Naive thymus-derived CD4-positive, alpha-beta T cell (primary cell): ENCODE measurements at regions not wholly inside any gene's neighbourhood (a gene's known extent, or its start where the extent isn't known, plus 50 kb on each side); places are given as distances from the start of the nearest gene placed in this dataset.

ENCODE experiments used
- ATAC-seq: fragments of 150-1000 bp; cut with Tn5 transposase; 2 replicates; pipeline ENCODE4 v1.10.0; 2021; ENCODE audit warnings: mild to moderate bottlenecking, moderate library complexity
- CTCF ChIA-PET: fragments of 350-600 bp; sonication (Branson Sonifier 250); formaldehyde crosslinking; loops from one replicate; lab custom pipeline; 2021; ENCODE audit warnings: antibody characterized with exemption; lab: Charles Lee
- POLR2A ChIA-PET: fragments of 350-600 bp; sonication (Branson Sonifier 250); formaldehyde crosslinking; loops from one replicate; lab custom pipeline; 2021; ENCODE audit warnings: antibody characterized with exemption, inconsistent platforms; lab: Charles Lee
- DNase-seq, 9 donors: peaks; one replicate each; pipeline versions ENCODE4 v3.0.0 to v3.0.0-alpha.2; 2020 to 2022; ENCODE audit warnings: mixed read lengths in 1 of 9
- H3K27ac ChIP-seq: one replicate; pipeline ENCODE4 v1.7.0; 2013; ENCODE audit warnings: mild to moderate bottlenecking, low read depth, low read length, moderate library complexity
- H3K27me3 ChIP-seq, 2 donors: one replicate each; pipeline ENCODE4 v1.7.0; 2013; ENCODE audit warnings: low read length in 2 of 2, mild to moderate bottlenecking in 2 of 2, moderate library complexity in 2 of 2; ENCODE audit not compliant: control insufficient read depth in 2 of 2, insufficient read depth in 2 of 2
- H3K36me3 ChIP-seq, 3 experiments: 1 replicate in 2 of 3; 2 replicates in 1 of 3; pipeline ENCODE4 v1.7.0; 2013; ENCODE audit warnings: low read length in 3 of 3, mild to moderate bottlenecking in 3 of 3, moderate library complexity in 1 of 3; ENCODE audit not compliant: insufficient read depth in 3 of 3, control insufficient read depth in 2 of 3
- H3K4me1 ChIP-seq, 2 donors: one replicate each; pipeline ENCODE4 v1.7.0; 2013; ENCODE audit warnings: low read length in 2 of 2, mild to moderate bottlenecking in 2 of 2, moderate library complexity in 1 of 2; ENCODE audit not compliant: control insufficient read depth in 2 of 2, insufficient read depth in 2 of 2
- H3K4me3 ChIP-seq: 2 replicates; pipeline ENCODE4 v1.7.0; 2013; ENCODE audit warnings: mild to moderate bottlenecking, low read length
- H3K9me3 ChIP-seq, 3 experiments: 1 replicate in 2 of 3; 2 replicates in 1 of 3; pipeline ENCODE4 v1.7.0; 2013; ENCODE audit warnings: low read length in 3 of 3; ENCODE audit not compliant: control insufficient read depth in 2 of 3
- H3K27ac Mint-ChIP-seq, 9 donors: one replicate each; pipeline ENCODE4 v1.8.0; 2020 to 2022; ENCODE audit warnings: mixed read lengths in 9 of 9, mild to moderate bottlenecking in 8 of 9, moderate library complexity in 5 of 9, inconsistent platforms in 2 of 9
- H3K27me3 Mint-ChIP-seq, 5 donors: one replicate each; pipeline ENCODE4 v1.8.0; 2021 to 2022; ENCODE audit warnings: mixed read lengths in 5 of 5, mild to moderate bottlenecking in 1 of 5
- H3K36me3 Mint-ChIP-seq, 5 donors: one replicate each; pipeline ENCODE4 v1.8.0; 2020 to 2022; ENCODE audit warnings: mixed read lengths in 5 of 5, mild to moderate bottlenecking in 3 of 5, inconsistent platforms in 1 of 5
- H3K4me1 Mint-ChIP-seq, 7 donors: one replicate each; pipeline ENCODE4 v1.8.0; 2020 to 2022; ENCODE audit warnings: mixed read lengths in 7 of 7, mild to moderate bottlenecking in 3 of 7, inconsistent platforms in 1 of 7
- H3K4me3 Mint-ChIP-seq, 10 donors: one replicate each; pipeline ENCODE4 v1.8.0; 2020 to 2022; ENCODE audit warnings: mild to moderate bottlenecking in 10 of 10, mixed read lengths in 10 of 10, moderate library complexity in 6 of 10, inconsistent platforms in 2 of 10
- H3K9me3 Mint-ChIP-seq, 11 donors: one replicate each; pipeline ENCODE4 v1.8.0; 2020 to 2022; ENCODE audit warnings: mixed read lengths in 11 of 11, mild to moderate bottlenecking in 4 of 11, inconsistent platforms in 1 of 11, moderate library complexity in 1 of 11
- intact Hi-C, 2 donors: fragments of 100-400 bp; cut with micrococcal nuclease; formaldehyde crosslinking; loops; one replicate each; pipeline ENCODE4 v1.15.1; 2023

GRCh38 chr18:59810183-59810582 is 89.6 kb upstream of the PMAIP1 start:
- Histone ChIP-seq H3K4me1 (no peaks in the 10 kb centered on the region), H3K27ac (no peak overlapping the region), H3K9me3 (no peaks in the 10 kb centered on the region), H3K36me3 (no peaks in the 10 kb centered on the region), H3K4me3 (no peak overlapping the region), H3K27me3 (no peaks in the 10 kb centered on the region)
- intact Hi-C loops = no loop called here
- ChIA-PET POLR2A (no interaction called here), CTCF (no interaction called here)
- Mint-ChIP-seq H3K36me3 (no peaks in the 10 kb centered on the region), H3K4me3 (no peak overlapping the region), H3K4me1 (no peaks in the 10 kb centered on the region), H3K27ac (no peak overlapping the region), H3K9me3 (peaks cover 0 to 3% (median 0%) of the 10 kb centered on the region in 11 donors), H3K27me3 (peaks cover 15 to 37% (median 21%) of the 10 kb centered on the region in 5 donors)
- DNase-seq (no peak), ATAC-seq (no peak)

GRCh38 chr18:59802031-59802430 is 97.8 kb upstream of the PMAIP1 start:
- no peaks in the 10 kb centered on the region for H3K4me1 ChIP-seq
- Mint-ChIP-seq H3K4me1 (peaks cover 0 to 6% (median 0%) of the 10 kb centered on the region in 7 donors), H3K4me3 (no peak overlapping the region), H3K27ac (no peak overlapping the region), H3K36me3 (no peaks in the 10 kb centered on the region), H3K27me3 (peaks cover 0 to 10% (median 6%) of the 10 kb centered on the region in 5 donors), H3K9me3 (no peaks in the 10 kb centered on the region)
- DNase-seq (no peak), ATAC-seq (no peak)
- intact Hi-C loops = no loop called here
- H3K27me3 ChIP-seq = no peaks in the 10 kb centered on the region
- no peak overlapping the region for H3K27ac ChIP-seq
- H3K36me3 ChIP-seq = no peaks in the 10 kb centered on the region
- CTCF ChIA-PET = no interaction called here
- POLR2A ChIA-PET = no interaction called here
- H3K9me3 ChIP-seq = no peaks in the 10 kb centered on the region
- H3K4me3 ChIP-seq = no peak overlapping the region

GRCh38 chr18:59801576-59801975 is 98.2 kb upstream of the PMAIP1 start:
- intact Hi-C loops = no loop called here
- no peak overlapping the region for H3K27ac ChIP-seq
- no peak overlapping the region for H3K27ac Mint-ChIP-seq
- H3K4me3 ChIP-seq = no peak overlapping the region
- no peaks in the 10 kb centered on the region for H3K9me3 Mint-ChIP-seq
- ChIA-PET CTCF (no interaction called here), POLR2A (no interaction called here)
- H3K9me3 ChIP-seq = no peaks in the 10 kb centered on the region
- ATAC-seq (no peak), DNase-seq (no peak)
- no peaks in the 10 kb centered on the region for H3K36me3 ChIP-seq
- peaks cover 0 to 6% (median 0%) of the 10 kb centered on the region in 7 donors for H3K4me1 Mint-ChIP-seq
- H3K4me3 Mint-ChIP-seq = peak overlapping the region in 1 of 10 donors; percentile 17
- H3K27me3 Mint-ChIP-seq = peaks cover 0 to 10% (median 3%) of the 10 kb centered on the region in 5 donors
- no peaks in the 10 kb centered on the region for H3K4me1 ChIP-seq
- H3K27me3 ChIP-seq = no peaks in the 10 kb centered on the region
- no peaks in the 10 kb centered on the region for H3K36me3 Mint-ChIP-seq

- no peaks in the 10 kb centered on the region for H3K36me3 Mint-ChIP-seq
- POLR2A ChIA-PET = no interaction called here
- no peak for ATAC-seq
- H3K4me3 Mint-ChIP-seq = no peak overlapping the region
- Histone ChIP-seq H3K27me3 (no peaks in the 10 kb centered on the region), H3K36me3 (no peaks in the 10 kb centered on the region), H3K4me1 (no peaks in the 10 kb centered on the region), H3K9me3 (no peaks in the 10 kb centered on the region), H3K4me3 (no peak overlapping the region), H3K27ac (no peak overlapping the region)
- H3K27ac Mint-ChIP-seq = no peak overlapping the region
- peaks cover 0 to 10% (median 0%) of the 10 kb centered on the region in 5 donors for H3K27me3 Mint-ChIP-seq
- no peaks in the 10 kb centered on the region for H3K9me3 Mint-ChIP-seq
- no peak for DNase-seq
- intact Hi-C loops = no loop called here
- H3K4me1 Mint-ChIP-seq = peaks cover 0 to 6% (median 0%) of the 10 kb centered on the region in 7 donors
- CTCF ChIA-PET = no interaction called here
Observed at GRCh38 chr18:59800897-59801296, 98.9 kb upstream of the PMAIP1 start.

- Histone ChIP-seq H3K9me3 (no peaks in the 10 kb centered on the region), H3K4me1 (no peaks in the 10 kb centered on the region), H3K27me3 (no peaks in the 10 kb centered on the region), H3K27ac (no peak overlapping the region), H3K36me3 (no peaks in the 10 kb centered on the region), H3K4me3 (no peak overlapping the region)
- peaks cover 0 to 6% (median 0%) of the 10 kb centered on the region in 7 donors for H3K4me1 Mint-ChIP-seq
- peaks cover 0 to 10% (median 0%) of the 10 kb centered on the region in 5 donors for H3K27me3 Mint-ChIP-seq
- H3K9me3 Mint-ChIP-seq = peaks cover 0 to 4% (median 0%) of the 10 kb centered on the region in 11 donors
- H3K36me3 Mint-ChIP-seq = no peaks in the 10 kb centered on the region
- no peak overlapping the region for H3K27ac Mint-ChIP-seq
- ChIA-PET CTCF (no interaction called here), POLR2A (no interaction called here)
- intact Hi-C loops = no loop called here
- no peak for ATAC-seq
- no peak overlapping the region for H3K4me3 Mint-ChIP-seq
- DNase-seq = no peak
Observed at GRCh38 chr18:59799383-59800015, 100.3 kb upstream of the PMAIP1 start.

- Histone ChIP-seq H3K9me3 (no peaks in the 10 kb centered on the region), H3K27ac (no peak overlapping the region), H3K36me3 (no peaks in the 10 kb centered on the region), H3K4me1 (no peaks in the 10 kb centered on the region), H3K4me3 (no peak overlapping the region), H3K27me3 (no peaks in the 10 kb centered on the region)
- no peak for DNase-seq
- peaks cover 0 to 5% (median 0%) of the 10 kb centered on the region in 11 donors for H3K9me3 Mint-ChIP-seq
- no peak for ATAC-seq
- intact Hi-C loops = no loop called here
- peaks cover 0 to 7% (median 5%) of the 10 kb centered on the region in 5 donors for H3K27me3 Mint-ChIP-seq
- no peaks in the 10 kb centered on the region for H3K36me3 Mint-ChIP-seq
- POLR2A ChIA-PET = no interaction called here
- no peaks in the 10 kb centered on the region for H3K4me1 Mint-ChIP-seq
- no peak overlapping the region for H3K4me3 Mint-ChIP-seq
- CTCF ChIA-PET = no interaction called here
- no peak overlapping the region for H3K27ac Mint-ChIP-seq
Observed at GRCh38 chr18:59795882-59796281, 98.7 kb upstream of the CCBE1 start.

GRCh38 chr18:59792353-59792752 is 95.1 kb upstream of the CCBE1 start:
- Histone ChIP-seq H3K4me3 (no peak overlapping the region), H3K27ac (no peak overlapping the region), H3K9me3 (no peaks in the 10 kb centered on the region), H3K36me3 (no peaks in the 10 kb centered on the region), H3K4me1 (no peaks in the 10 kb centered on the region), H3K27me3 (no peaks in the 10 kb centered on the region)
- Mint-ChIP-seq H3K27me3 (peaks cover 0 to 7% (median 4%) of the 10 kb centered on the region in 5 donors), H3K9me3 (peaks cover 0 to 5% (median 0%) of the 10 kb centered on the region in 11 donors), H3K4me3 (no peak overlapping the region), H3K4me1 (no peaks in the 10 kb centered on the region), H3K27ac (no peak overlapping the region), H3K36me3 (no peaks in the 10 kb centered on the region)
- CTCF ChIA-PET = no interaction called here
- ATAC-seq = no peak
- DNase-seq = no peak
- POLR2A ChIA-PET = no interaction called here
- intact Hi-C loops = no loop called here
